ENCODE measurements at regions not wholly inside any gene's neighbourhood (a gene's known extent, or its start where the extent isn't known, plus 50 kb on each side); places are given as distances from the start of the nearest gene placed in this dataset.
"Not testable (repeated sequence)": the region's sequence is repeated elsewhere in the genome, so short reads cannot be mapped to it uniquely, and the experiment has no call there.

DNA sequence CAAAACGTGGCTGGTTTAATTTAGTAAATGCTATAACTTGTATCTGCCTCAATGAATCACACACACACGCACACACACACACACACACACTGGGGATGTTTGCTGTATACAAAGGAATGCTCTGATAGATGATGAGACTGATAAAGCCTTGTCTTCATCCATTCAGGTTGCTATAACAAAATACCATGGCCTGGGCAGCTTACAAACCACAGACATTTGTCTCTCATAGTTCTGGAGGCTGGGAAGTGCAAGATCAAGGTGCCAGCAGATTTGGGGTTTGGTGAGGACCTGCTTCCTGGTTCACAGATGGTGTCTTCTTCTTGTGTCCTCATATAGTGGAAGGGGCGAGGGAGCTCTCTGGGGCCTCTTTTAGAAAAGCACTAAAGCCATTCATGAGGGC, 149.5 kb upstream of the HDAC4 start:
- TF ChIP-seq, protein P1, sequence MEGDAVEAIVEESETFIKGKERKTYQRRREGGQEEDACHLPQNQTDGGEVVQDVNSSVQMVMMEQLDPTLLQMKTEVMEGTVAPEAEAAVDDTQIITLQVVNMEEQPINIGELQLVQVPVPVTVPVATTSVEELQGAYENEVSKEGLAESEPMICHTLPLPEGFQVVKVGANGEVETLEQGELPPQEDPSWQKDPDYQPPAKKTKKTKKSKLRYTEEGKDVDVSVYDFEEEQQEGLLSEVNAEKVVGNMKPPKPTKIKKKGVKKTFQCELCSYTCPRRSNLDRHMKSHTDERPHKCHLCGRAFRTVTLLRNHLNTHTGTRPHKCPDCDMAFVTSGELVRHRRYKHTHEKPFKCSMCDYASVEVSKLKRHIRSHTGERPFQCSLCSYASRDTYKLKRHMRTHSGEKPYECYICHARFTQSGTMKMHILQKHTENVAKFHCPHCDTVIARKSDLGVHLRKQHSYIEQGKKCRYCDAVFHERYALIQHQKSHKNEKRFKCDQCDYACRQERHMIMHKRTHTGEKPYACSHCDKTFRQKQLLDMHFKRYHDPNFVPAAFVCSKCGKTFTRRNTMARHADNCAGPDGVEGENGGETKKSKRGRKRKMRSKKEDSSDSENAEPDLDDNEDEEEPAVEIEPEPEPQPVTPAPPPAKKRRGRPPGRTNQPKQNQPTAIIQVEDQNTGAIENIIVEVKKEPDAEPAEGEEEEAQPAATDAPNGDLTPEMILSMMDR (IDR thresholded peaks at IDR 0.05; ENCODE audit: low read depth, low read length, missing control alignments), result no peak
- no peak overlapping the region for H3K4me3 ChIP-seq (ENCODE audit: low read depth, low read length)
- in situ Hi-C loops (cut with HindIII; ENCODE audit: low sequenced_read_pairs), result no loop called here
- DNase-seq (ENCODE audit: low read depth), result no peak

DNA sequence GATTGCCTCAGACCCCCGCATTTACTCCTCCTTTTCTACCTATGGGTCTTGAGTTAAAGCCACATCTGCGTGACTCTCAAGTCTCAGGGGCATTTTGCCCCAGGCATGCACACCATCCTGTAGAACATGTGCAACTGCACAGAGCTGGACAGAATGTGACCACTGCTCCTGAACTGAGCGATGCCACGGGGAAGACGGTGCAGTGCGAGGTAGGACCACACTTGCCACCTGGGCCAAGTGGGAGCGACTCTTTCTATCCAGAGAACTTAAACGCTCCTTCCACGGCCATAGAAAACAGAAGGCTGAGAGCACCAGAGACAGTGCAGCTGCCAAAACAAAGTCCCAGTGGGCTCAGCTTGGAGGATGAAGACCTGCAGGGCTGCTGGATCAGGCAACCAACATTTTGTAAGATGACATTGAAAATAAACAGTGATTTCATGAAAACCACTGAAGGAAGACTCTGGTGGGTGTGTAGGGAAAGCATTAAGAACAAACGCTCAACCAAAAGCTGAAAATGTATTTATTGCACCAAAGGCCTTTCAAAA, 149.0 kb upstream of the HDAC4 start:
- in situ Hi-C loops (cut with HindIII; ENCODE audit: low sequenced_read_pairs), result loop anchor here (10.0 kb wide), 2 partner anchors 65 to 135 kb away; no protein-coding TSS in a partner anchor
- TF ChIP-seq, protein P1 (IDR thresholded peaks at IDR 0.05; ENCODE audit: low read depth, low read length, missing control alignments), result no peak
- no peak for DNase-seq (ENCODE audit: low read depth)
- no peak overlapping the region for H3K4me3 ChIP-seq (ENCODE audit: low read depth, low read length)

DNA sequence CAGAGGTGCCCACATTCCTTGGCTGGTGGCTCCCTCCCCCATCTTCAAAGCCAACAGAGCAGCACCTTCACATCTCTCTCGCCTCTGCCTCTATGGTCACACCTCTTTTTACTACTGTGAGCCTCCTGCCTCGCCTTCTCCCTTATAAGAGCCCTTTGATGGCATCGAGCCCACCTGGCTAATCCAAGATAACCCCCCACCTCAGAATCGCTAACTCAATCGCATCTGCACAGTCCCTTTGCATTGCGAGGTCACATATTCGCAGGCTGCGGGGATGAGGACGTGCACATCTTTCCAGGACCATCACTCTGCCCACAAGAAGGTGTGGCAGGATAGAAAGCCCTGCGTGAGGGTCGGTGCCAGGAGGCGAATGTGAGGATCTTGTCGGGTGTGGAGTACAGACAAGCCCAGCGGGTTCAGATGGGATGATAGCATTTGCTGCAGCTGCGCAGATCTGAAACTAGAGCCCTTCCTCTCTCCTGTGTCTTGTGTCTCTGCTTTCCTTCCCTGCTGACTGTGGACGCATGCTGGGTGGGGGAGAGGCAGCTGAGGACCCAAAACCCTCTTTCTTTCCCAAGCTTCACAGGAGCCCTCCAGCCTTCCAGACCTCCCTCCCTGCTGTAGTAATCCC, 148.3 kb upstream of the HDAC4 start:
- TF ChIP-seq, protein P1 (IDR thresholded peaks at IDR 0.05; ENCODE audit: low read depth, low read length, missing control alignments), result no peak
- DNase-seq (ENCODE audit: low read depth), result no peak
- H3K4me3 ChIP-seq (ENCODE audit: low read depth, low read length), result no peak overlapping the region
- in situ Hi-C loops (cut with HindIII; ENCODE audit: low sequenced_read_pairs), result loop anchor here (10.0 kb wide), 2 partner anchors 64 to 134 kb away; no protein-coding TSS in a partner anchor

DNA sequence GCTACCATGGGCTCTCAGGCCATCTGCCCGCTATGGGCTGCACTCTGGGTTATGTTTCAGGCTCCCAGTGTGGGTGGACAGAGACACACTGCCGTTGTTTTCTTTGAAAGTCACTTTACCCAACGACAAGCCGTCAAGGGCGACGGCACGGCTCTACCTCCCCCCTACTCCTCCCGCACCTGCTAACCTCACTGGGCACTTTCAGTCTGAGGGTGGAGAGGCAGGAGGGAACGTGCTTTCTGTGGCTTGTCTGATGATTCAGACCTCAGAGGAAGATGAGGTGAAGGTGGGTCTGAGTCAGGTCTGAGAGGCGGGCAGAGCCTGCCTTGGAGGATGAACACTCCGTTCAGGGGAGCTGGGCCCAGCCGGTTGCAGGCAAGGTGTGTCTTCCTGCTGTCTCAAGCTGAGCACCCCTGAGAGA, 147.6 kb upstream of the HDAC4 start:
- TF ChIP-seq, protein P1 (IDR thresholded peaks at IDR 0.05; ENCODE audit: low read depth, low read length, missing control alignments), result no peak
- no peak for DNase-seq (ENCODE audit: low read depth)
- in situ Hi-C loops (cut with HindIII; ENCODE audit: low sequenced_read_pairs), result loop anchor here (10.0 kb wide), 2 partner anchors 64 to 134 kb away; no protein-coding TSS in a partner anchor
- no peak overlapping the region for H3K4me3 ChIP-seq (ENCODE audit: low read depth, low read length)

DNA sequence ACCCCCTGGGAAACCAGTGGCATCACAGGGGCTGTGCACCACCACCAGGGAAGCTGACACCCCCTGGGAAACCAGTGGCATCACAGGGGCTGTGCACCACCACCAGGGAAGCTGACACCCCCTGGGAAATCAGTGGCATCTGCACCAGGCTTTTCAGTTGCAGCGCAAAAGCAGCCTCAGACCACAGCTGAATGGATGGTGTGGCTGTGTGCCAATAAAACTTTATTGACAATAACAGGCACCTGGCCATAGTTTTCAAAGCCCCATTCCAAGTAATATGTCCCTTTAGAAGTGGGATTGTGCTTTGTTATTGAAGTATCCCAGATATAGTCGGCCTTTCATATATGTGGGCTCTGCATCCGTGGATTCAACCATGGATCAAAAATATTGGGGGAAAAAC, 146.3 kb upstream of the HDAC4 start:
- not testable (repeated sequence) for DNase-seq (ENCODE audit: low read depth); H3K4me3 ChIP-seq (ENCODE audit: low read depth, low read length)
- in situ Hi-C loops (cut with HindIII; ENCODE audit: low sequenced_read_pairs), result loop anchor here (10.0 kb wide), 2 partner anchors 62 to 132 kb away; no protein-coding TSS in a partner anchor

DNA sequence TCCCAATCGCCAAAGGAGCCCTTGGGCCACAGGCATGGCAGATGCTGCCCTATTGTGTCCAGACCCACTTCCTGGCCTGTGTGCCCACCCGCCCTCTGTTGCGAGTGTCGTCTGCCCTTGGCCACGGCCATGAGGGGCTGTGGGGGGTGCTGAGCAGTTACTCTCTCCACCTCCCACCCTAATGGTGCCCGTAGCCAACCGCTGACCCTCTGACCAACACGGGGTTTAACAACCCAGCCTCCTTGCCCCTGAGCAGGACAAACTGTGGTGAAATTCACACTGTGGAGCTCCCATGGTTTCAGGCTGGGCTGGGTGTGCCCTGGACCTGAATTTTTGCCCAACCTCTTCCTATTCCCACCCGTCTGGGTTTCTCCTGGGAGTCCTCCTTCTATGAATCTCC, 145.7 kb upstream of the HDAC4 start:
- DNase-seq (ENCODE audit: low read depth), result no peak
- no peak overlapping the region for H3K4me3 ChIP-seq (ENCODE audit: low read depth, low read length)
- in situ Hi-C loops (cut with HindIII; ENCODE audit: low sequenced_read_pairs), result loop anchor here (10.0 kb wide), 2 partner anchors 62 to 132 kb away; no protein-coding TSS in a partner anchor
- TF ChIP-seq, protein P1 (IDR thresholded peaks at IDR 0.05; ENCODE audit: low read depth, low read length, missing control alignments), result no peak

DNA sequence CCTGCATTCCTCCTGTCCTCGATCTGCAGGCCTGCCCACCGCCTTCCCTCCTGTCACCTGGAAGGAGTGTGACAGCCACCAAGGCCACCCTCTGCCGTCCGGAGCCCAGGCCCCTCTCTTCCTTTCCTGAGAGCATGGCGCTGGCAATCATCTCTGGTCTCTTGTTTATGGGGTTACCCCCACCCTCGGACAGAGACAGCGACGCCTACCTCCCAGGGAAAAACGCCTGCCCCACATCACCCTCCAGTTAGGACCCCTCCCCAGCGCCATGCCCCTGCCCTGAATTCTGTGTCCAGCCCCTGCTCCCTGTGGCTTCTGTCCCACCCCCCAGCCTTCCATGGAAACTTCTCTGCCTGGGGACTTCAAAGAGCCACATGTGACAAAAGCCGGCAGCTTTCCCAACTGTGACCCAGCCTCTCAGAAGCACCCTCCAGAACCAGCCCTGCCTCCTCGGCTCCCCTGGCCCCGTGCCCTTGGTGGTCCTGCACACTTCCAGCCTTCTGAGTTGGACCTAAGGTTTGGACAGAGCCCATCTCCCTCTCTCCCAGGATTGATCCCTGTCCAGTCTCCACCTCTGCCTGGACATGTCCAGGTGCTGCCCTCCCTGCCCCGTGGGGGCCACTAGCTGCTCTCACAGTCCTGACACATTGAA, 145.0 kb upstream of the HDAC4 start:
- no peak overlapping the region for H3K4me3 ChIP-seq (ENCODE audit: low read depth, low read length)
- in situ Hi-C loops (cut with HindIII; ENCODE audit: low sequenced_read_pairs), result loop anchor here (10.0 kb wide), 2 partner anchors 61 to 131 kb away; no protein-coding TSS in a partner anchor
- DNase-seq (ENCODE audit: low read depth), result no peak
- TF ChIP-seq, protein P1 (IDR thresholded peaks at IDR 0.05; ENCODE audit: low read depth, low read length, missing control alignments), result no peak
